ENCODE measurements at regions not wholly inside any gene's neighbourhood (a gene's known extent, or its start where the extent isn't known, plus 50 kb on each side); places are given as distances from the start of the nearest gene placed in this dataset.

DNA sequence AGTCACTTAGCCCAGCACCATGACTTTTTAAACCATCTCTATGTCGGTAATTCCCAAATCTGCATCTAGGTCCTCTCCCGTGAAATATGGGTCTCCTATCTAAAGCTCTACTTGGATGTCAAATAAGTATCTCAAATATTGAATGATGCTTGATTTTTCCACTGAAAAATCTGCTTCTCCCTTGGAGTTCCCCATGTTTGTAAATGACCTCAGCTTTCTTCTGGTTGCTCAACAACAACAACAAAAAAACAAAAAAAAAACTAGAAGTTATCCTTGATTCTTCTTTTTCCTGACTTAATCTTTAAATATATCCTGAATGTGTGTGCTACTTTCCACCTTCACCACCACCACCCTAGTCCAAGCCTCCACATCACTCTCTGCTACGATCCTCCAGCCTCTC is 307.5 kb upstream of the UBE2E2 start:
- no peak overlapping the region for H3K4me3 ChIP-seq (ENCODE audit: extremely low read depth in 1 of 4, insufficient read depth in 2 of 4, low read depth in 3 of 4, low read length in 4 of 4)
- WGBS, 2 experiments (ENCODE audit: extremely low coverage in 1 of 2, insufficient coverage in 1 of 2, insufficient read length in 1 of 2, insufficient replicate concordance in 2 of 2, low coverage in 1 of 2, low lambda C conversion rate in 2 of 2, missing lambda C conversion rate in 1 of 2), result 88% methylated on average over 3 of the region's 3 CpGs; no CpG with 5 or more reads in 1 of the 2 experiments
- no peak overlapping the region for H2BK120ac ChIP-seq (replicated peaks; ENCODE audit: low read depth, low read length)
- H3K4me2 ChIP-seq (ENCODE audit: insufficient read depth in 1 of 2, low read depth in 2 of 2, low read length in 2 of 2), result no peak overlapping the region
- H3K9me3 ChIP-seq (ENCODE audit: insufficient read depth in 2 of 2, low read depth in 1 of 2, low read length in 1 of 2), result no peaks in the 10 kb centered on the region
- no peak overlapping the region for H3K14ac ChIP-seq (ENCODE audit: insufficient read length)
- H2BK5ac ChIP-seq (ENCODE audit: low read depth, low read length), result no peak overlapping the region
- H3K27me3 ChIP-seq (replicated peaks in 1 of 4; ENCODE audit: control insufficient read depth in 3 of 4, extremely low read depth in 1 of 4, insufficient read depth in 3 of 4, low read length in 3 of 4), result no peaks in the 10 kb centered on the region
- DNase-seq (ENCODE audit: low read depth in 1 of 2, low spot score in 2 of 2), result no peak
- H2AK5ac ChIP-seq (ENCODE audit: low read depth, low read length), result no peak overlapping the region
- no peak overlapping the region for H3K56ac ChIP-seq (replicated peaks; ENCODE audit: insufficient read length, low read depth, low read length)
- no peaks in the 10 kb centered on the region for H3K36me3 ChIP-seq (ENCODE audit: control insufficient read depth in 2 of 4, insufficient read depth in 4 of 4, low read length in 3 of 4)
- H2BK12ac ChIP-seq (ENCODE audit: low read depth, low read length), result no peak overlapping the region
- POLR2A ChIA-PET (ENCODE audit: partially characterized antibody), result no interaction called here
- no peak overlapping the region for H4K5ac ChIP-seq (ENCODE audit: insufficient read length, low read depth, low read length)
- H2AFZ ChIP-seq (ENCODE audit: low read length), result no peak overlapping the region
- no peak for FAIRE-seq
- no peaks in the 10 kb centered on the region for H3K79me1 ChIP-seq (ENCODE audit: low read depth, low read length)
- H3K23ac ChIP-seq (ENCODE audit: insufficient read length), result no peak overlapping the region
- no peak overlapping the region for H3K18ac ChIP-seq (ENCODE audit: extremely low read depth, low read length)
- H3K4me1 ChIP-seq (replicated peaks in 1 of 4; ENCODE audit: control insufficient read depth in 3 of 4, insufficient read depth in 4 of 4, low read length in 3 of 4), result no peaks in the 10 kb centered on the region
- H3K27ac ChIP-seq (ENCODE audit: low read depth, low read length), result no peak overlapping the region
- H4K20me1 ChIP-seq (replicated peaks in 1 of 2; ENCODE audit: control insufficient read depth in 1 of 2, insufficient read depth in 2 of 2, low read length in 2 of 2), result no peaks in the 10 kb centered on the region
- no peaks in the 10 kb centered on the region for H3K23me2 ChIP-seq (ENCODE audit: low read depth, low read length)
- H3K79me2 ChIP-seq (ENCODE audit: control insufficient read depth in 1 of 2, insufficient read depth in 2 of 2, low read length in 2 of 2), result no peaks in the 10 kb centered on the region
- TF ChIP-seq EGR1 (IDR thresholded peaks at IDR 0.05; ENCODE audit: borderline replicate concordance, low read depth, low read length) (no peak), NRF1 (IDR thresholded peaks at IDR 0.05; ENCODE audit: low read depth, low read length) (no peak), POLR2A (IDR thresholded peaks at IDR 0.05; ENCODE audit: control extremely low read depth in 1 of 2, low read depth in 2 of 2, low read length in 2 of 2) (no peak), ASH2L (IDR thresholded peaks at IDR 0.05; ENCODE audit: low read length) (no peak), POU5F1 (IDR thresholded peaks at IDR 0.05; ENCODE audit: low read depth, low read length) (no peak), FOSL1 (IDR thresholded peaks at IDR 0.05; ENCODE audit: insufficient read depth, low read depth, low read length) (no peak), SP1 (IDR thresholded peaks at IDR 0.05; ENCODE audit: low read depth, low read length) (no peak), SIN3A (conservative IDR thresholded peaks at IDR 0.05 in 1 of 2, IDR thresholded peaks at IDR 0.05 in 1 of 2; ENCODE audit: low read depth in 1 of 2, low read length in 2 of 2) (no peak), KDM1A (IDR thresholded peaks at IDR 0.05; ENCODE audit: borderline replicate concordance, low read length) (no peak)
- CTCF ChIA-PET (ENCODE audit: partially characterized antibody), result interaction anchor here (1.4 to 1.6 kb wide), 3 partner anchors 9 to 65 kb away, joined by 3 to 9 read pairs (median 3); no protein-coding TSS in a partner anchor
- no peak overlapping the region for H4K91ac ChIP-seq (replicated peaks; ENCODE audit: insufficient read length, low read length)
- no peak overlapping the region for H3K9ac ChIP-seq (replicated peaks in 1 of 4; ENCODE audit: extremely low read depth in 1 of 4, low read depth in 3 of 4, low read length in 3 of 4)
- no peak overlapping the region for H3K4ac ChIP-seq (replicated peaks; ENCODE audit: insufficient read length, low read depth, low read length)
- no peak overlapping the region for H2BK15ac ChIP-seq (ENCODE audit: low read length)
- H4K8ac ChIP-seq (ENCODE audit: extremely low read depth, insufficient read depth, low read length), result no peak overlapping the region
- no peak overlapping the region for H2BK20ac ChIP-seq (ENCODE audit: low read length)

All from H1 (cell line).